ENCODE measurements at regions not wholly inside any gene's neighbourhood (a gene's known extent, or its start where the extent isn't known, plus 50 kb on each side); places are given as distances from the start of the nearest gene placed in this dataset.

GRCh38 chr17:72400488-72400827 is 279.6 kb downstream of the SOX9 start:
- H3K27ac ChIP-seq (ENCODE audit: low read depth, low read length, poor library complexity, severe bottlenecking): no peak overlapping the region
- ChIA-PET CTCF (no interaction called here), POLR2A (ENCODE audit: low non-redundant PET) (no interaction called here)
- BruUV-seq (replicated peaks): no TSS peak
- no peaks in the 10 kb centered on the region for H3K36me3 ChIP-seq (ENCODE audit: insufficient read depth, low read length, poor library complexity, severe bottlenecking)
- TF ChIP-seq CTCF (conservative IDR thresholded peaks at IDR 0.05; ENCODE audit: low read depth, low read length) (no peak), EZH2 (IDR thresholded peaks at IDR 0.05; ENCODE audit: borderline replicate concordance, low read depth, low read length, poor library complexity, severe bottlenecking) (no peak)
- intact Hi-C loops (cut with micrococcal nuclease; ENCODE audit: unreplicated experiment): no loop called here
- H3K9me3 ChIP-seq (ENCODE audit: low read depth, low read length, poor library complexity, severe bottlenecking): no peaks in the 10 kb centered on the region
- H3K27me3 ChIP-seq (replicated peaks; ENCODE audit: insufficient read depth, low read depth, low read length, poor library complexity): no peaks in the 10 kb centered on the region
- H3K4me3 ChIP-seq (ENCODE audit: low read depth, low read length, poor library complexity, severe bottlenecking): no peak overlapping the region
- DNase-seq (ENCODE audit: low spot score): no peak
- H3K4me1 ChIP-seq (ENCODE audit: insufficient read depth, low read length, poor library complexity, severe bottlenecking): peaks cover 14% of the 10 kb centered on the region

GRCh38 chr17:72400863-72401262 is 280.0 kb downstream of the SOX9 start:
- no peaks in the 10 kb centered on the region for H3K9me3 ChIP-seq (ENCODE audit: low read depth, low read length, poor library complexity, severe bottlenecking)
- DNase-seq (ENCODE audit: low spot score): no peak
- no peak overlapping the region for H3K27ac ChIP-seq (ENCODE audit: low read depth, low read length, poor library complexity, severe bottlenecking)
- H3K4me3 ChIP-seq (ENCODE audit: low read depth, low read length, poor library complexity, severe bottlenecking): no peak overlapping the region
- no peak for TF ChIP-seq EZH2 (IDR thresholded peaks at IDR 0.05; ENCODE audit: borderline replicate concordance, low read depth, low read length, poor library complexity, severe bottlenecking)
- TF ChIP-seq CTCF (conservative IDR thresholded peaks at IDR 0.05; ENCODE audit: low read depth, low read length): no peak
- CTCF ChIA-PET: no interaction called here
- H3K36me3 ChIP-seq (ENCODE audit: insufficient read depth, low read length, poor library complexity, severe bottlenecking): no peaks in the 10 kb centered on the region
- intact Hi-C loops (cut with micrococcal nuclease; ENCODE audit: unreplicated experiment): no loop called here
- no peaks in the 10 kb centered on the region for H3K27me3 ChIP-seq (replicated peaks; ENCODE audit: insufficient read depth, low read depth, low read length, poor library complexity)
- BruUV-seq (replicated peaks): no TSS peak
- H3K4me1 ChIP-seq (ENCODE audit: insufficient read depth, low read length, poor library complexity, severe bottlenecking): peaks cover 18% of the 10 kb centered on the region
- POLR2A ChIA-PET (ENCODE audit: low non-redundant PET): no interaction called here

GRCh38 chr17:72401883-72402726 is 281.3 kb downstream of the SOX9 start:
- H3K4me3 ChIP-seq (ENCODE audit: low read depth, low read length, poor library complexity, severe bottlenecking): no peak overlapping the region
- POLR2A ChIA-PET (ENCODE audit: low non-redundant PET): interaction anchor here (0.7 kb wide), 1 partner anchor 224 kb away, joined by 4 read pairs; no protein-coding TSS in a partner anchor
- TF ChIP-seq CTCF (conservative IDR thresholded peaks at IDR 0.05; ENCODE audit: low read depth, low read length): no peak
- no peak for TF ChIP-seq EZH2 (IDR thresholded peaks at IDR 0.05; ENCODE audit: borderline replicate concordance, low read depth, low read length, poor library complexity, severe bottlenecking)
- no peaks in the 10 kb centered on the region for H3K27me3 ChIP-seq (replicated peaks; ENCODE audit: insufficient read depth, low read depth, low read length, poor library complexity)
- H3K9me3 ChIP-seq (ENCODE audit: low read depth, low read length, poor library complexity, severe bottlenecking): no peaks in the 10 kb centered on the region
- CTCF ChIA-PET: no interaction called here
- intact Hi-C loops (cut with micrococcal nuclease; ENCODE audit: unreplicated experiment): no loop called here
- H3K36me3 ChIP-seq (ENCODE audit: insufficient read depth, low read length, poor library complexity, severe bottlenecking): no peaks in the 10 kb centered on the region
- BruUV-seq (replicated peaks): no TSS peak
- peaks cover 31% of the 10 kb centered on the region for H3K4me1 ChIP-seq (ENCODE audit: insufficient read depth, low read length, poor library complexity, severe bottlenecking)
- no peak overlapping the region for H3K27ac ChIP-seq (ENCODE audit: low read depth, low read length, poor library complexity, severe bottlenecking)
- no peak for DNase-seq (ENCODE audit: low spot score)

Measured in A673 (cell line).